Body of pancreas (tissue), 4 donors: ENCODE measurements at regions not wholly inside any gene's neighbourhood (a gene's known extent, or its start where the extent isn't known, plus 50 kb on each side); places are given as distances from the start of the nearest gene placed in this dataset.

ENCODE experiments used
- ATAC-seq: fragments of 150-250 bp; one replicate; pipeline ENCODE4 v1.9.1; 2016
- DNase-seq, 4 donors: peaks; one replicate each; pipeline ENCODE4 v3.0.0-alpha.2; 2019
- H3K27ac ChIP-seq, 4 donors: fragments of 200-600 bp; sonication (generic); 1 replicate in 3 of 4; 2 replicates in 1 of 4; pipeline versions ENCODE4 v1.5.1 to v1.6.1; 2016 to 2019; ENCODE audit warnings: mild to moderate bottlenecking in 1 of 4, mixed read lengths in 1 of 4, moderate library complexity in 1 of 4
- H3K27me3 ChIP-seq, 2 donors: fragments of 200-600 bp; sonication (generic); one replicate each; pipeline ENCODE4 v1.6.0; 2016; ENCODE audit warnings: mild to moderate bottlenecking in 1 of 2
- H3K36me3 ChIP-seq, 2 donors: fragments of 200-600 bp; sonication (generic); replicated peaks in 1 of 2; 2 replicates each; pipeline ENCODE4 v1.5.1; 2016; ENCODE audit warnings: low read depth in 2 of 2; ENCODE audit not compliant: insufficient read depth in 1 of 2
- H3K4me1 ChIP-seq: fragments of 200-600 bp; sonication (generic); one replicate; pipeline ENCODE4 v1.6.0; 2016
- H3K4me3 ChIP-seq, 2 donors: fragments of 200-600 bp; sonication (generic); 1 replicate in 1 of 2; 2 replicates in 1 of 2; pipeline ENCODE4 v1.5.1; 2016 to 2019
- H3K9me3 ChIP-seq, 3 donors: fragments of 200-600 bp; sonication (generic); 1 replicate in 2 of 3; 2 replicates in 1 of 3; pipeline ENCODE4 v1.5.1; 2016
- POLR2A ChIP-seq, 3 donors: fragments of 450-650 bp; IDR thresholded peaks; one replicate each; pipeline ENCODE4 v1.6.1; 2016; ENCODE audit warnings: antibody characterized with exemption in 3 of 3, mild to moderate bottlenecking in 2 of 3
- WGBS, 2 donors: methylation state at CpG; one replicate each; pipeline ENCODE4 v1.1.5; 2017; 5-methylcytosine and 5-hydroxymethylcytosine counted together
- intact Hi-C: fragments of 100-400 bp; cut with DNase I; formaldehyde crosslinking; loops from one replicate; pipeline ENCODE4 v1.15.1; 2023
- TF ChIP-seq, protein P1 (sequence below), 7 experiments: fragments of 450-650 bp in 4 of 7; fragments of 200-600 bp in 3 of 7; sonication (generic) in 3 of 7; IDR thresholded peaks; one replicate each; pipeline ENCODE4 v1.5.1; 2016 to 2019; ENCODE audit warnings: antibody characterized with exemption in 7 of 7

GRCh38 chr14:56895154-56895553 is 84.9 kb upstream of the OTX2 start:
- WGBS, 2 donors = 55 to 58% methylated on average over 5 of the region's 5 CpGs
- H3K4me1 ChIP-seq = no peaks in the 10 kb centered on the region
- TF ChIP-seq, protein P1, sequence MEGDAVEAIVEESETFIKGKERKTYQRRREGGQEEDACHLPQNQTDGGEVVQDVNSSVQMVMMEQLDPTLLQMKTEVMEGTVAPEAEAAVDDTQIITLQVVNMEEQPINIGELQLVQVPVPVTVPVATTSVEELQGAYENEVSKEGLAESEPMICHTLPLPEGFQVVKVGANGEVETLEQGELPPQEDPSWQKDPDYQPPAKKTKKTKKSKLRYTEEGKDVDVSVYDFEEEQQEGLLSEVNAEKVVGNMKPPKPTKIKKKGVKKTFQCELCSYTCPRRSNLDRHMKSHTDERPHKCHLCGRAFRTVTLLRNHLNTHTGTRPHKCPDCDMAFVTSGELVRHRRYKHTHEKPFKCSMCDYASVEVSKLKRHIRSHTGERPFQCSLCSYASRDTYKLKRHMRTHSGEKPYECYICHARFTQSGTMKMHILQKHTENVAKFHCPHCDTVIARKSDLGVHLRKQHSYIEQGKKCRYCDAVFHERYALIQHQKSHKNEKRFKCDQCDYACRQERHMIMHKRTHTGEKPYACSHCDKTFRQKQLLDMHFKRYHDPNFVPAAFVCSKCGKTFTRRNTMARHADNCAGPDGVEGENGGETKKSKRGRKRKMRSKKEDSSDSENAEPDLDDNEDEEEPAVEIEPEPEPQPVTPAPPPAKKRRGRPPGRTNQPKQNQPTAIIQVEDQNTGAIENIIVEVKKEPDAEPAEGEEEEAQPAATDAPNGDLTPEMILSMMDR (IDR thresholded peaks at IDR 0.05) = no peak
- no peak for TF ChIP-seq POLR2A (IDR thresholded peaks at IDR 0.05)
- H3K27ac ChIP-seq = no peak overlapping the region
- H3K27me3 ChIP-seq = no peaks in the 10 kb centered on the region
- intact Hi-C loops = no loop called here
- no peak for DNase-seq
- no peak overlapping the region for H3K4me3 ChIP-seq
- no peak for ATAC-seq
- no peaks in the 10 kb centered on the region for H3K36me3 ChIP-seq
- H3K9me3 ChIP-seq = no peaks in the 10 kb centered on the region

DNA sequence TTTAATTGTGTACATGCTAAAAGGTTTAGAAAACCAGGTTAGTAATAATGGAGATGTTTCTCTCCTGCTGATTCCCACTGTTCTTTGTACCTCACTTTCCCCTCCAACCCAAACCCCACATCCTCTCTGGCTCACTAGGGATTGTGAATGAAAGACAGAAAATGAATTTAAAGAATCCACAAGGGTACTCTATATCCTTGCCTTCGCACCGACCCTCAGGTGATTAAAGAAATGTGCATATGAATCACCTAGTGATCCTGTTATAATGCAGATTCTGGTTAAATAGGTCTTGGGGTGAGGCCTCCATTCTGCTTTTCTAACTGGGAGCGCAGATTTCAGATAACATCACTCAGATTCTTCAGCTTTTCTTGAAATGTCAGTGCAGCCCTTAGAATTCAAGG is 84.3 kb upstream of the OTX2 start:
- H3K4me3 ChIP-seq = no peak overlapping the region
- TF ChIP-seq, protein P1 (IDR thresholded peaks at IDR 0.05) = no peak
- no peak for TF ChIP-seq POLR2A (IDR thresholded peaks at IDR 0.05)

GRCh38 chr14:56892959-56893358 is 82.7 kb upstream of the OTX2 start:
- TF ChIP-seq, protein P1 (IDR thresholded peaks at IDR 0.05) = no peak
- no peak for TF ChIP-seq POLR2A (IDR thresholded peaks at IDR 0.05)
- Histone ChIP-seq H3K4me1 (no peaks in the 10 kb centered on the region), H3K27ac (no peak overlapping the region), H3K9me3 (no peaks in the 10 kb centered on the region), H3K27me3 (no peaks in the 10 kb centered on the region), H3K36me3 (no peaks in the 10 kb centered on the region), H3K4me3 (no peak overlapping the region)
- DNase-seq (no peak), ATAC-seq (no peak)
- intact Hi-C loops = no loop called here
- WGBS, 2 donors = 23 to 29% methylated on average over 5 of the region's 5 CpGs

More for the DNA sequence above, 84.3 kb upstream of the OTX2 start:
- no peaks in the 10 kb centered on the region for H3K27me3 ChIP-seq
- H3K4me1 ChIP-seq = no peaks in the 10 kb centered on the region
- H3K27ac ChIP-seq = no peak overlapping the region
- ATAC-seq = no peak
- no peak for DNase-seq
- H3K9me3 ChIP-seq = no peaks in the 10 kb centered on the region
- H3K36me3 ChIP-seq = no peaks in the 10 kb centered on the region
- intact Hi-C loops = no loop called here
- WGBS, 2 donors = 64 to 78% methylated on average over 3 of the region's 3 CpGs

GRCh38 chr14:56891226-56891625 is 80.9 kb upstream of the OTX2 start:
- intact Hi-C loops = no loop called here

GRCh38 chr14:56889705-56890104 is 79.4 kb upstream of the OTX2 start:
- H3K9me3 ChIP-seq = no peaks in the 10 kb centered on the region
- DNase-seq (no peak), ATAC-seq (no peak)
- no peaks in the 10 kb centered on the region for H3K36me3 ChIP-seq
- no peak overlapping the region for H3K27ac ChIP-seq
- WGBS, 2 donors = 47 to 55% methylated on average over 2 of the region's 2 CpGs
- no peaks in the 10 kb centered on the region for H3K27me3 ChIP-seq
- TF ChIP-seq, protein P1 (IDR thresholded peaks at IDR 0.05) = no peak
- TF ChIP-seq POLR2A (IDR thresholded peaks at IDR 0.05) = no peak
- H3K4me1 ChIP-seq = no peaks in the 10 kb centered on the region
- no peak overlapping the region for H3K4me3 ChIP-seq
- intact Hi-C loops = no loop called here

More at GRCh38 chr14:56891226-56891625, 80.9 kb upstream of the OTX2 start:
- no peak for ATAC-seq
- no peak overlapping the region for H3K4me3 ChIP-seq
- H3K36me3 ChIP-seq = no peaks in the 10 kb centered on the region
- H3K4me1 ChIP-seq = no peaks in the 10 kb centered on the region
- H3K27me3 ChIP-seq = no peaks in the 10 kb centered on the region
- no peaks in the 10 kb centered on the region for H3K9me3 ChIP-seq
- TF ChIP-seq, protein P1 (IDR thresholded peaks at IDR 0.05) = no peak
- no peak for TF ChIP-seq POLR2A (IDR thresholded peaks at IDR 0.05)
- no peak for DNase-seq
- H3K27ac ChIP-seq = no peak overlapping the region
